ENCODE measurements at regions not wholly inside any gene's neighbourhood (a gene's known extent, or its start where the extent isn't known, plus 50 kb on each side); places are given as distances from the start of the nearest gene placed in this dataset.

- TF ChIP-seq CTCF (IDR thresholded peaks at IDR 0.05; ENCODE audit: low read depth, low read length, poor library complexity, severe bottlenecking) (no peak), EZH2phosphoT487 (IDR thresholded peaks at IDR 0.05; ENCODE audit: borderline replicate concordance, low read length) (no peak)
Observed at GRCh38 chr22:46063846-46064227, 86.5 kb upstream of the PPARA start.
